NAMALWA (cell line): ENCODE measurements at regions not wholly inside any gene's neighbourhood (a gene's known extent, or its start where the extent isn't known, plus 50 kb on each side); places are given as distances from the start of the nearest gene placed in this dataset.

Experiments used
- DNase-seq: peaks from one replicate; pipeline ENCODE4 v3.0.0-alpha.2; 2015; ENCODE audit warnings: low spot score

DNA sequence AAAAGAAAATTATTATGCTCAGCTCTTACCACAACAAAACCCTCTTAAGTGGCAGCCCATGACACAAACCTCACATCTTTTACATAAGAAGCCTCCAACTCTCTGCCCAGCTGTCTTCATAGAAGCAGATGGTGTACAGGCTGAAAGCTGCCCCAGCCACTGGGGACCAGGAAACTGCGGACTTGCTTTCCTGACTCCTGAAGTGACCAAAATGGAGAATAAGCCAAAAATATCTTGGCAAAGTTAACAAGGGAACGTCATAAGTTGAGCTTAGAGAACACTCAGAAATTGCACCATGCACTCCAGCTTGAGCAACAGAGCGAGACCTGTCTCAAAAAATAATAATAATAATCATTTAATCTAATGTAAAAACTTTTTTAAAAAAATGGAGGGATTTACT lies 160.3 kb upstream of the CDYL start:
- no peak for DNase-seq

DNA sequence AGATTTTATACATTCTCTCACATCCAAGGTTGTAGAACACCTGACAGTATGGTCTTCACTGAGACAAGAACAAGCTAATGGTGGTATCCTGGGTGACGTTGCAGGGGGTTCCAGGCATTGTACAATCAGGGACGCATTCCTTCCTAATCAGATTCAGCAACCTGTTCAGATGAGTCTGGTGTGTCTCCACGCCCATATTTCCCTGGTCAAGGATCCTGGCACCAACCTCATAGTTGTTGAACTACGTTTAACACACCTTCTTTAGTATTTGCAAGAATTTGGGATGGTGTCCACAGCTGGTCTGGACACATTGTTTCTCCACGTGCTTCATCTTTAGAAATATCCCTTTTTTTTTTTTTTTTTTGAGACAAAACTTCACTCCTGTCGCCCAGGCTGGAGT lies 161.0 kb upstream of the CDYL start:
- DNase-seq: no peak

DNA sequence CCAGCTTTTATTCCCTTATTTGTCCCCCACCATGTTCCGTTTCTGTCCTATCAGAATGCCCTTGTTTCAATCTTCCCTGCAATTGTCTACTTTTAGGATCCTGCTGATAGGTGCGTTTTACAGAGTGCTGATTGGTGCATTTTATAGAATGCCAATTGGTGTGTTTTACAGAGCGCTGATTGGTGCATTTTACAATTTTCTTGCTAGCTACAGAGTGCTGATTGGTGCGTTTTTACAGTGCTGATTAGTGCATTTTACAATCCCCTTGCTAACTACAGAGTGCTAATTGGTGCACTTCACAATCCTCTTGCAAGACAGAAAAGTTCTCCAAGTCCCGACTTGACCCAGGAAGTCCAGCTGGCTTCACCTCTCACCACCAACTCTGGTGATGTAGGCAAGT lies 161.6 kb upstream of the CDYL start:
- DNase-seq: no peak

DNA sequence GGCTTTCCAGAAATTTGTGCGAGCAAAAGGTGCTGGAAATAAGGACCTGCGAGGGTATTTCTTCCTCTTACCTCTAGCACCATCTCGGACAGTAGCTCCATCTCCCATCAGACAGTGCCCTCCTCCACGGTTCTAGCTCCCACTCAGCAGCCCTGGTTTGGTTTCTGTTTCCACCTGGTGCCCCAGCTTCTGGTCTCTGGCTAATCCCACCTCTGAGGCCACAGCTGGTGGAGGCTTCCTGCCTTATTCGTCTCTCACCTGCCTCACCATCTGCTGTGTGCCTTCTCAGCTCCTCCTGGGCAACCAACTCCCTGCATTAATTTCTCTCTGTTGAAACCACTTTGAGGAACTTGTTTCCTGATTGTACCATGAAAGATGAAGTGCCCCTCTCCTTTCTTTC lies 162.4 kb upstream of the CDYL start:
- DNase-seq: no peak

DNA sequence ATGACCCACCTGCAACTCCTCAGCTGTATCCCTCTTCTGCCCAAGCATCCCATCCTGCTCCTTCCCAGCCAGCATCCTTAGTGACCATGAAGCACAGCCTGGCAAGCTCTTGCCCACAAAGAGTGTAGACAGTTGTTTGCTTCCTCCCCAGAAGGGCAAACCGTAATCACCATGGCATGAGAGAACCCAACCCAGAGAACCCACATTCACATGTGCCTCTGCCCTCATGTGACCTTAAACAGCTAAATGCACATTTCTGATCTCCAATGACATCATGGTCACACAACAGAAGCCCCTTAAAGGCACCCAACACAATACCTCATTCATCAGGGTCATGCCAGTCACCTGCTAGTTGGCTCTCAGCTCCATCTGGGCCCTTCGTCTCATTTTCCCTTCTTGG lies 162.8 kb upstream of the CDYL start:
- DNase-seq: no peak

DNA sequence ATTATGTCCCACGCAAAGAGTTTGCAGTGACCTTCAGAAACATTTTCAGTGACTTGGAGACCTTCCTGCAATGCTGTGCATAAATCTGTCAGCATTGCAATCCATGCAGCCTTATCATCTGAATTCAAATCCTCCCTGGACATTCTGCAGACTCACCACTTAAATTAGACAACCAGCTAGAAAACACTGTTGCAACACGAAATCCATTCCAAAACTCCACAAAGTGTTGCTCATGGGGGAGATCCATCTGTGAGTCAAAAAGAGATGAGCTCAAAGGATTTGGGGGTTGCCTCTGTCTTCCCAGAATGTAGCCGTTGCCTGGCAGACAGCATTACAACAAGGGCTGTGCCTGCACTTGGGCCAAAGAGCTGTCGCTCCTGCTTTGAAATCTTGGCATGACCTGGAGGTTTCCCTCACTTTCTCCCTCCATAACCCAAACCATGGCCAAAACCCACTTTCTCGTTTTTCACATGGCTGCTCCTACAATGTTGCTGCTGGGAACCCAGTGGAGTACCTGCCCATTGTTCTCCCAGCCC lies 163.5 kb upstream of the CDYL start:
- no peak for DNase-seq

DNA sequence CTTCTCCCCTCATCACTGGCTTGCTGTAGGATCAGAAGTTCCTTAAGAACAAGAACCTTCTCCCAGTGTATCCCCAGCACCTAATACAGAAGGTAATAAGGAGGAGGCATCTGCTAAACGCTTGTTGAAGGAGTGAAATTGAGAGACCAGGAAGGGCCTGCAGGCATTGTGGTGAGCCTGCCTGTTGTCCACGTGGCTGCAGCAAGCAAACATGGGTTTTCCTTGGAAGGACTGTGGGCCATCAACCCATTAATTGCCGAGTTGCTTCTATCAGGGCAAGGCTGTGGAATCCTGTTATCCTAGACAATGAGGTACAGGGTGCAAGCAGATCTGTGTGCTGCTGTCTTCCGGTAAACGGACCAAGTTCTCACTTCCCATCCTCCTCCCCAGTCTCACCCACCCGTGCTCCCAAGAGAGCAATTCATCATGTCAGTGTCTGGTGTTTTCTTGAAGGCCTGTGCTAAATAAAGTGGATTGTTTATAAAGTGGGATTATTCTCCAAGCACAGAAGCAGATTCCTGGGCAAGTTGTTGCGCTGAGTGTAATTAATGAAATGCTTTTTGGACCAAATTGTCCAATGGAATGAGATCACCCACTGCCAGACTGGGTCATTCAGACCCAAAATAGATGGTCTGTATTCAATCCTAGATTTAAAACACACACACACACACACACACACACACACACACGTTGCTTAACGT lies 164.6 kb upstream of the CDYL start:
- DNase-seq: no peak

DNA sequence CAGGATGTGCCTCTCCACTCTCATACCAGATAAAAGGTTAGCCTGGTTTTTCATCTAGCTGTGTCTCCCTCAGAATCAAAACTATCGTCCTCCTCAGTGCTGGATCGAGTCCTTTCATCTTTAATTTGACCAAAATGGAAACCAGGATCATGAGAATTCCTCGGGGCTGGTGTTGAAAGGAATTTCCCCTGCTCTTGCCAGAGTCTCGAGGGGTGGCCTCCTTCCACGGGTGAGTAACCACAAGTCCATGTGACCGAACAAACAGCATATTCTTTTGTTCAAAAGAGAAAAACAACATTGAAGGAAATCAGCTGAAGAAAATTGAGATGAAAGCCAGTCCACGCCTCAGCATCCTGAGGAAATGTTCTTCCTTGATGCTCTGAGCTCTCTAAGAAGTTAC lies 165.9 kb upstream of the CDYL start:
- no peak for DNase-seq

DNA sequence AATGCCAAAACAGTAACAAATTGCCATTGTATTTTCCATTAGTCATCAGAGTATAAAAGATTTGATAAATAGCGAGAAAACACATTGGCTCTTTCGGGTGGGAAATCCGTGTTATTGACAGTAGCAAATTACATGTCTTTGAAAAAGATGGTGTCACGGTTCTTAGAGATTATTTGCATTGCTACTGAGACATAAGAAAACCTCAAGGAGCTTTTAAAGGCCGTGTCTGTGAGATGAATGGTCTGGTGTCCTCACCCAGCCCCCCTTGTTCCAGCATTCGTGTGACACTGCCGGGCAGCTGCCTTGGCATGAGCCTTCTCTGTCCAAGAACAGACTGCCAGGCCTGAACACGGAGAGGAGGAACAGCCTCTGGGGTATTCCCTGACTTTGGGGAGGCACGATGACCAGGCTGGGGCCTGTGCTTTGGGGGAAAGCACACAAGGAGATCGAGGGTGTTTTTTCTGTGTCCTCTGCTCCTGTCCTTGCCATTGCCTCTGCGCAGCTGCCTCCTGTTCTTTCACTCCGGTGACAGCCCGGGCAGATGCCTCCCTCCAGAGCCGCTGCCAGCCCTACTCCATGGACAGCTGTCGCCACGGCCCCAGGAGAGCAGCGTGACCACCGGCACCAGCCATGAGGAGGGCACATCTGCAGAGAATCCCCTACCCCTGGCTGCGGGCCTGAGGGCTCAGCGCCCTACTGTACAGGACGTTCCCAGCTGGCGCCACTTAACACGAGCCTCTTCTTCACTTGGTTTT lies 167.7 kb upstream of the CDYL start:
- no peak for DNase-seq

DNA sequence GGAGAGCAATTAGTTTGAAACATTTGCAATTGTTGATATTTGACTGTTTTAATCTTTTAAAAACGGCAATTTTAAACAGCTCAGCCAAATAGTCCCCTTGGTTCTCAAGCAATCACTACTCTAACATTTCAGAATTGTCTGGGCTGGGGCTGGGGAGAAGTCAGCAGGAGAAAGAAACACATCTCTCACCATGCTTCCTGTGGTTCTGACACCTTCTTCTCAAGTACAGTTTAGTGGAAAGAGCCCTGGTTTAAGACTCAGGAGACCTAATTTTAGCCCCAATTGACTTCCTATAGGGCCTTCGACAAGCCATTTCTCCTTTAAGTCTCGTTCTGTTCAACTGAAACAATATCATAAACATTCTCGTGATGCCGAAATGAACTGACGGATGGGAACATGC lies 168.4 kb upstream of the CDYL start:
- DNase-seq: no peak

DNA sequence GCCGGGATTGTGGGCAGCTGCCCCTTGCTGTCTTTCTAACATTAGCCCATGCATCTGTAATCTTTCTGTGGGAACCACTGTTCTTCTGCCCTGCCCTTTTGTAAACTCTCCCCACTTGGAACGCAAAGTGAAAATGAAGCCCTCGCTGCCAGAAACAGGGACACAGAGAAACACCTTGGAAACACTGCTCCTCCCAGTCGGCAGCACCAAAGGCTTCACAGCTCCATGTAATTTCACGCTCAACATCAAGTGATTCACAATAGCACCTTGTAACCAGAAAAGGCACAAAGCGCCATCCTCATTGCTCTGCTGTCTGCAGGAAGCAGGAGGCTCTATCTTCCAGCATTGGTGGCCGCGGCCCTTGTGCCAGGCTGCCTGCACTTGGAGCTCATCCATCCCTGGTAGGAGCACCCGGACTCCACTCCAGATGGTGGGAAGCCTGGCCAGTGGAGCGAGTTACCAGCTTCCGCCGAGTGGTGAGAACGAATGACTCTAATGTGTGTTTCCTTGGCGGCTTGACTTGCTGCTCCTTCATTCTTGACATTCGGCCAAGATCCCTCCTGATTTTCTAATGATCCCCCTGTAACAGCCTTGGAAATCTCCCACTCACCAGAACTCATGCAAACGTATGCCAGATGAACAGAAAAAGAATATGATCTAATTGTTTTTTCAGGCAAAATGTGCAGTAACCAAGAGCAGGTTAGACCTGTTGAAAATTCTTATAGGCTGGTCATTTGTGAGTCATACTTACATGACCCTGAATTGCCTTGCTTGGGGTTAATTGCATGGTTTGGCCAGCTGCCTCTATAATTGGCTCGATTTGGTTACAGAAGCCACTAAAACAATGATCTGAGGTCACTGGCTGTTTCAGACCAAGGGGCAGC lies 169.1 kb upstream of the CDYL start:
- no peak for DNase-seq

DNA sequence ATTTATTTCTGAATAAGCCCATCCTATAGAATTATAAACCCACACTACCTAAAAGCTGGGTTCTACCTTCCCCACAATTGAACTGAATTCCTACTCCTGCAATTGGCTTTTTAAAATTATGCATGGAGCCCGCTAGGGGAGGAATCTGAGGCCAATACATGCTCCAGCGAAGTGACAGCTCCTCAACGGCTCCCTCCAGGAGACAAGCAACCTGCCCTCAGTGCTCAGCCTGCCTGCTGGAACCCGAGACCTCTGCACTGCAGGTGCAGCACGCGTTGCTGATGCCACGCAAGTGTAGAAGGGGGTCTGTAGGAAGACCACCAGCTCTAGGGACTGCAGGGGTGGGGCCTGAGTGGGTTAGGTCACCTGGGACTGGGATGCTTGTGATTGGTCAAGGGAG lies 170.2 kb upstream of the CDYL start:
- no peak for DNase-seq

DNA sequence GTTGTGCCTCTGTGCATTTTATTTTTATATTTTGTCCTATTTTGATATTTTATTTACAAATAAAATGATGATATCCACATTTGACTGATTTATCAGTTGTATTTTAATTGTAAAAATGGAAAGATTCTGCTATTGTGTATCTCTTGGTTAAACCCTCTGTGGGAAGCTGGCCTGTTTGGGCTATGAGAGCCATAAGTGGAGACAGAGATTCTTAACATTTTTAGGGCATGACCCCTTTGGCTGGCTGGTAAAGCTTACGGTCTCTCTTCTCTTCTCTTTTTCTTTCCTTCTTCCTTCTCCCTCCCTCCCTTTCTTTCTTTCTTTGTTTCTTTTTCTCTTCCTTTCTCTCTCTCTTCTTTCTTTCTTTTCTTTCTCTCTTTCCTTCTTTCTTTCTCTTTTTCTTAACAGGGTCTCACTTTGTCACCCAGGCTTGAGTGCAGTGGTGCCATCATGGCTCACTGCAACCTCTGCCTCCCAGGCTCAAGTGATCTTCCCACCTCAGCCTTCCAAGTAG lies 172.3 kb upstream of the CDYL start:
- DNase-seq: no peak

DNA sequence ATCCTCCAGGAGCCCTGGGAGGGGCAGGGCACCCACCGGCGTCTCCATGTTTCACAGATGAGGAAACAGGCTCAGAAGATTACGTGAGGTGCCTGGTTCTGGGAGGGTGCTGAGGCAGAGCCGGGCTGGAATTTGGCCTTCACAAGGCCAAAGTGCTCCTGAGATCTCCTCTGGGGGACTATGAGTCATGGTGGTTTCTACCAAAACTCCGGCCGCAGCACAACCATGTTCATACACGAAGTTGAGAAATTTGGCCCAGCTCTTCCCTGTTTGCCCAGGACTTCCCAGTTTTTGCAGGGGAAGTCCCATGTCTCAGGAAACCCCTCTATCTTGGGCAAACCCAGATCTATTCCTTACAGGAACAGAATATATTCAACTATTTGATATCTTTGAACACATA lies 172.9 kb upstream of the CDYL start:
- DNase-seq: no peak

DNA sequence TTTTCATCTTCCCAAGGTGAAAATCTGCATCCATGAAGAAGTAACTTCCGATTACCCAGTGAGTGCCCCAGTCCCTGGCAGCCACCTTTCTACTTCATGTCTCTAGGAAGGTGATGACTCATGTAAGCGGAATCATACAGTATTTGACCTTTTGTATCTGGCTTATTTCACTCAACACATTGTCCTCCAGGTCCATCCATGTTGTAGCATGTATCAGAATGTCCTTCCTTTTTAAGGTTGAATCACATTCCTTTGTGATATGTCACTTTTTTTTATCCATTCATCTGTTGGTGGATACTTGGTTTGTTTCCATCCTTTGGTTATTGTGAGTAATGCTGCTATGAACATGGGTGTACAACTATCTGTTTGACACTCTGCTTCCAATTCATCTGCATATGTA lies 176.3 kb upstream of the CDYL start:
- no peak for DNase-seq

DNA sequence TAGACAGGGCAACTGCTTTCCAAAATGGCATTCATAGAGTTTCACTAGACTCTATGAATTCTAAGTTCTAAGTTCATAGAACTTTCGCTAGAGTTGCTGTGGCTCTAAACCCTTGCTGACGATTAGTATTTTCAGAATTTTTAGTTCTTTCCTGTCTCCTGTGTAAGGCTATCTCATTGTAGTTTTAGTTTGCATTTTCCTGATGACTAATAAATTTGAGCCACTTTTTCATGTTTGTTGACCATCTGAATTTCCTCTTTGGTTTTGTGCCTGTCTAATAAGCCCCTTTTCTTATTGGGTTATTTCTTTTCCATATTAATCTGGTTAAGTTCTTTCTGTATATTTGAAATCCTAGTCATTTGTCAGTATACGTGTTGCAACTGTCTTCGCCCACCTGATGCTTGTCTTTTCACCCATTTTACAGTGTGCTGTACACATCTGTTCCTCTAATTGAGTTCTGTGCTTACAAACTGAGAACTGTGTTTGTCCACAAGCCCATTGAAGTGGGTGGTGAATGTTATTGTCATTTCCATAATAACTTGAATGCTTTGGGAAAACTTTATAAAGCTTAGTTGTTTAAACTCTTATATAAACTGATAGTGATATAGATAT lies 177.7 kb upstream of the CDYL start:
- DNase-seq: no peak

DNA sequence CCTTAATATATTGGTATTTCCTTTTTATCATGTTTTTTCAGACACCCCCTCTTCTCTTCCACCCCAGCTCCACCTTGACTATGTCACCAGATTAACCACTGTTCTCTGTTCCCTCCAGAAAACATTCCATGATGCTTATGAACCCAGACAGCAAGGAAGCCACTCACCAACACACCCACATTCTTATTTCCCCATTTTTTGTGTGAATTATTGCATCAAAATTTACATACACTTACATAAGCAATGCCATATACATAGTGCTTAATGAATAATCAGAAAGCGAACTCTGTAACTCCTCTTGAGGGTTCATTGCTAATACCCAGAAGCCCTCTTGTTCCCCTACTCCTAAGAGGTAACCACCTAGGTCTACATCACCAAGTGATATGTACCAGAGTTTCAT lies 182.3 kb upstream of the CDYL start:
- DNase-seq: no peak

DNA sequence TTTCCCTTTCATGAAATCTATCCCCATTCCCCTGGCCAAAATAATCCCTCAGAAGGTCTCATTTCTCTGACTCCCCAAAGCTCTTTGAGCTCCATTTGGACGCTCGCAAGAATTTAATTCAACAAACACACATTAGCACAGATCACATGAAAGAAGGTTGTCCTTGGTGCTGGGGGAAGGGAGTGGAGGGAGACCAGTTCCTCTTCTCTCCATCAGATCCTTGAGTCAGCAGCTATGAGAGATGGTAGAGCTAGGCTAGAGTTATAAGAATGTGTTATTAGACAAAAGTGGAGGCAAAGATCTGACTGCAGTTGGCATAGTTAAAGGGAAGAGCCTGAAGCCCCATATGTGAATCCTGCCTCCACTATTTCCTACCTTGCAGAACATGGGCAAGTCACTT lies 184.2 kb upstream of the CDYL start:
- DNase-seq: no peak

DNA sequence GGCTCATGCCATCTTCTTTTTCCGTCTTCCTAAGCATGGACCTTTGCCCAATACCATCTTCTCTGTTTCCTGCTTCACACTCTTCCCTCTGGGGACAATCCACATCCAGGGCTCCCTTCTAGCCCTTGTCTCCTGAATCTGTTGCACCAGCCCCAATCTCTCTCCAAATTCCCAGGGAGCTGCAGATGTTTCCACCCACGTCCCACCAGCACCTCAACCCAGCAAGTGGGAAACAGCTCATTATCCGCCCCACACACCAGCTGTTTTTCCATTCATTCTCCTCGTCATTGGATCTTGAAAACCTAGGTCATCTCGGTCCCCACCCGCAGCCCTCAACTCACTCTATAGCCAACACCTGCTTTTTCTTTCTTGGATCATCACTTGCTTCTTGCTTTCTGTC lies 185.0 kb upstream of the CDYL start:
- no peak for DNase-seq

DNA sequence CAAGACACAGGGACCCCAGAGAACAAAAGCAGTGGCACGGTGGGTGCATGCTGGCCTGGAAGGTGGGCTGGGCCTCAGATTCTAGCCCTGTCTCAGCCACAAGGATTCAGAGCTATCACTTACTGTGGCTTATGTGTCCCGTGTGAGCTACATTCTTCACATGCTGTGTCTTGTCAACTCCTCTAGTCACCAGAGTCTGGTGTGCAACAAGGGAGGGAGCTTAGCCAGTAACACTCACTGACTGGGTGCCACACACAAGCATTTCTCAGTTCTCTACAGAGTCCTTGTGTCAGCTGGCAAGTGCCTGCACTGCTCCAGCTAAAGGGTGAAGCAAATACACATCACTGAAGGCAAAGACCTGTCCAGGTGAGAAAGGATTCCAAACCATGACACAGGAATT lies 186.9 kb upstream of the CDYL start:
- no peak for DNase-seq

DNA sequence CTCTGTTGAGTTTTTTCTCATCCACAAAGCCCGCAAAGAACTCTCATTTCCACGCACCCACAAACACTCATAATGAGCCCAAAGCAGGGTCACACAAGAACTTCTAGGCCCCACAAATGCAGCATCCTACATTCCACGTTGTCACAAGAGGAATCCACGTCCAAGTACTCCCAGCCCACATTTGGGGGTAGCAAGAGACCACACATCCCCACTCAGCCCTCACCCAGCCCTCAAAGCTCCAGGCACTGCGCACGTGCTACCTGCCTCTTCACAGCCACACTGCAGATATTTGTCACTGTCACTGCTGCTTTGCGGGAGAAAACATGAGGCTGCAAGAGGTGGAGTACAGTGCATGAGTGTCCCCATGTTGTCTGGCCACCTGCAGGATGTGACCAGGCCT lies 187.6 kb upstream of the CDYL start:
- DNase-seq: no peak

DNA sequence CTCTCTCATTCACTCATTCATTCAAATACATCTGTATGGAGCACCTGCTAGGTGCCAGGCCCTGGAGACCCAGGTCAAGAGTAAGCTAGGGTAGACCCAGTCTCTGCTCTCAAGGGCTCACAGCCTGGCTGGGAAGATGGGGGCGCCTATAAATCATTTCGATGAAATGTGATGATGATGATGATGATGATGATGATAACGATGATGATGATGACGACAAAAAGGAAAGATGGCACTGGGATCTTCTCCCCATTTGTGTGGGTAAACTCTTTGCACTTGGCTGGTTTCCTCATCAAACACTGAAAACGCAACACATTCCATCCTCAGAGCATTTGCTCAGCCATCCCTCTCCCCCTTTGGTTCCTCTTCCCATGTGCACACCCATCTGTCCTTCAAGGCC lies 188.0 kb upstream of the CDYL start:
- DNase-seq: no peak
